BE2C (cell line): ENCODE measurements at regions not wholly inside any gene's neighbourhood (a gene's known extent, or its start where the extent isn't known, plus 50 kb on each side); places are given as distances from the start of the nearest gene placed in this dataset.

Experiments used
- DNase-seq: peaks from one replicate; pipeline ENCODE4 v3.0.0-alpha.2; 2020
- H3K27me3 ChIP-seq: fragments of 250-450 bp; sonication (Bioruptor Pico); 2 replicates; pipeline ENCODE4 v1.5.1; 2020; ENCODE audit warnings: mild to moderate bottlenecking
- H3K36me3 ChIP-seq: fragments of 250-450 bp; sonication (Bioruptor Pico); 2 replicates; pipeline ENCODE4 v1.5.1; 2020; ENCODE audit warnings: mild to moderate bottlenecking
- H3K4me1 ChIP-seq: fragments of 250-450 bp; sonication (Bioruptor Pico); 2 replicates; pipeline ENCODE4 v1.5.1; 2020
- H3K4me3 ChIP-seq: 2 replicates; pipeline ENCODE4 v1.5.1; 2011; ENCODE audit warnings: low read depth, low read length
- H3K9me3 ChIP-seq: fragments of 250-450 bp; sonication (Bioruptor Pico); 2 replicates; pipeline ENCODE4 v1.5.1; 2020
- CTCF ChIP-seq: IDR thresholded peaks from 2 replicates; pipeline ENCODE4 v1.5.1; 2012; ENCODE audit warnings: mild to moderate bottlenecking, low read depth, low read length

DNA sequence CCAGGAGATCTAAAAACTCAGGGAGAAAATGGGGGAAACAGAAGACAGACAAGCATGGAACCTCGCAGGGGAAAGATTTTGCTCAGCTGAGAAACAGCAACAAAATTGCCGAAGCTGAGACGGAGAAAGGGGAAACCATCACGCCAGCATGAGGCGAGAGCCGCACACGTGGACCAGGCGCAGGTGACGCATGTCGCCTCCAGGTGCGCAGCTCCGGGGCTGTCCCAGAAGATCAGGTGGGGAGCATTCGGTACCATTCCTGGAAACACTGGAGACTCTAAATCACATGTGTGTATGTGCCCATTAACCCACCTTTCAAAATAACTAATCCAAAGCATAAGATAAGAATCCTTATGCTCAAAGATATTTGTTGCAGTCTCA, 121.7 kb downstream of the BRD1 start:
- H3K27me3 ChIP-seq, result peaks cover 10% of the 10 kb centered on the region

GRCh38 chr22:49705216-49705971, 122.3 kb downstream of the BRD1 start:
- H3K4me3 ChIP-seq, result no peak overlapping the region
- no peak for TF ChIP-seq CTCF
- no peak for DNase-seq
- no peaks in the 10 kb centered on the region for H3K4me1 ChIP-seq
- no peaks in the 10 kb centered on the region for H3K36me3 ChIP-seq
- no peaks in the 10 kb centered on the region; the same call in 1 of the 2 replicates for H3K9me3 ChIP-seq
- H3K27me3 ChIP-seq, result peaks cover 10% of the 10 kb centered on the region

More for the DNA sequence above, 121.7 kb downstream of the BRD1 start:
- TF ChIP-seq CTCF, result no peak
- DNase-seq, result no peak
- Histone ChIP-seq H3K9me3 (no peaks in the 10 kb centered on the region; the same call in 1 of the 2 replicates), H3K4me1 (no peaks in the 10 kb centered on the region), H3K36me3 (no peaks in the 10 kb centered on the region), H3K4me3 (no peak overlapping the region)

GRCh38 chr22:49704345-49705215, 123.1 kb downstream of the BRD1 start:
- TF ChIP-seq CTCF, result no peak
- no peak for DNase-seq
- Histone ChIP-seq H3K27me3 (peaks cover 10% of the 10 kb centered on the region), H3K9me3 (no peaks in the 10 kb centered on the region; the same call in 1 of the 2 replicates), H3K4me1 (no peaks in the 10 kb centered on the region), H3K4me3 (no peak overlapping the region), H3K36me3 (no peaks in the 10 kb centered on the region)

DNA sequence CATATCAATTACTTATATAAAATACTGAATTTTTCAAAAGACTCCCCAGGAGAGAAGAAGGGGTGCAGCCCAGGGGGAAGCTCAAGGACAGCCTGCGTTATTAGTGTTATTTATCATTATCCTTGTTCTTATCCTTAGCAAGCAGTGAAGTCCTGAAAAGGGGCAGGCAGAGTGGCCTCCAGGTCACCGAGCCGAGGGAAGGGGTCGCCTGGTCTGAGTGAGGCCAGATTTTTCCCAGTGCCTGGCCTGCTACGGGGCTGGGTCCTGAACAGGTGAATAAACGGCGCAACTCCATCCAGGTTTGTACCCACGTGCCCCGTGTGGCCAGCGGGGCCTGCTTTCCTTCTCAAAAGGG, 123.7 kb downstream of the BRD1 start:
- Histone ChIP-seq H3K4me3 (no peak overlapping the region), H3K4me1 (no peaks in the 10 kb centered on the region), H3K9me3 (no peaks in the 10 kb centered on the region; the same call in 1 of the 2 replicates), H3K36me3 (no peaks in the 10 kb centered on the region), H3K27me3 (peaks cover 10% of the 10 kb centered on the region)
- no peak for DNase-seq
- no peak for TF ChIP-seq CTCF

DNA sequence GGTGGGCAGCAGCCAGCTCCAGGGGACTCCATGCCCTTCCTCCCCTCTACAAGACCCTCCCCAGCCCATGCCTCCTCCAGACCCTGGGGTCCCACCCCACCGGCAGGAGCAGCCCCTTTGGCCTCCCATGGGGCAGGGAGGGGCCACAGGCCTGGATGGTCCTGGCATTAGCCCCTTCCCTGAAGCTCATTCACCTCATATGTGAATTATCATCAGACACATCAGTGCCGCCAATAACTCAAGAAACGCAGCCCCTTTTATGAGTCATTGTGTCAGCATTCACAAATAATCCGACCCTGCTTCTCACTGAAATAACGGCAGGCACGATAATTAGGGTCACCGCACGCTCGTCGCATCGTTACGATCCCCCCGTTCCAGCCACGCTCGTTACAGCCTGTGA, 124.2 kb downstream of the BRD1 start:
- no peak for DNase-seq
- Histone ChIP-seq H3K9me3 (no peaks in the 10 kb centered on the region; the same call in 1 of the 2 replicates), H3K4me3 (no peak overlapping the region), H3K36me3 (no peaks in the 10 kb centered on the region), H3K4me1 (no peaks in the 10 kb centered on the region), H3K27me3 (peaks cover 10% of the 10 kb centered on the region)
- TF ChIP-seq CTCF, result no peak

DNA sequence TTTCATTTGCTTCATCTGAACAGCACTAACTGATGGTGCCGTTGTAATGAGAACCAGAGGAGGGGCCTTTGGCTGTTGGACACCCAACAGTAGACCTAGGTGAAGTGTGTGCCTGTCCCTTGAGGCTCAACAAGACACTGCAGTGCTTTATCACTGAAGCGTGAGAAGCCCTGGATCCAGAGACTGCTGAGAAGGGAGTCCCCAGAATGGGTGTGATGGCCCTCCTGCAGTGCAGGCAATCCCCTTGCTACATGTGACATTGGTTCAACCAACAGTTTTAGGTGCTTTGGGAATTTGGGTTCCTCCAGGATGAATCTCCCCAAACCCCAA, 125.6 kb downstream of the BRD1 start:
- TF ChIP-seq CTCF, result no peak
- no peak for DNase-seq
- no peaks in the 10 kb centered on the region; the same call in 1 of the 2 replicates for H3K9me3 ChIP-seq
- no peak overlapping the region for H3K4me3 ChIP-seq
- peaks cover 10% of the 10 kb centered on the region for H3K27me3 ChIP-seq
- H3K36me3 ChIP-seq, result no peaks in the 10 kb centered on the region
- H3K4me1 ChIP-seq, result no peaks in the 10 kb centered on the region
